ENCODE measurements at regions not wholly inside any gene's neighbourhood (a gene's known extent, or its start where the extent isn't known, plus 50 kb on each side); places are given as distances from the start of the nearest gene placed in this dataset.

- Histone ChIP-seq H3K27ac (replicated peaks) (peak overlapping the region; percentile 67), H3K4me1 (peaks cover 66% of the 10 kb centered on the region), H3K9me3 (replicated peaks) (no peaks in the 10 kb centered on the region), H3K36me3 (no peaks in the 10 kb centered on the region), H3K4me3 (no peak overlapping the region), H3K27me3 (ENCODE audit: low read depth) (no peaks in the 10 kb centered on the region)
- intact Hi-C loops (cut with micrococcal nuclease) = no loop called here
- no peak for DNase-seq
- TF ChIP-seq, protein P1, sequence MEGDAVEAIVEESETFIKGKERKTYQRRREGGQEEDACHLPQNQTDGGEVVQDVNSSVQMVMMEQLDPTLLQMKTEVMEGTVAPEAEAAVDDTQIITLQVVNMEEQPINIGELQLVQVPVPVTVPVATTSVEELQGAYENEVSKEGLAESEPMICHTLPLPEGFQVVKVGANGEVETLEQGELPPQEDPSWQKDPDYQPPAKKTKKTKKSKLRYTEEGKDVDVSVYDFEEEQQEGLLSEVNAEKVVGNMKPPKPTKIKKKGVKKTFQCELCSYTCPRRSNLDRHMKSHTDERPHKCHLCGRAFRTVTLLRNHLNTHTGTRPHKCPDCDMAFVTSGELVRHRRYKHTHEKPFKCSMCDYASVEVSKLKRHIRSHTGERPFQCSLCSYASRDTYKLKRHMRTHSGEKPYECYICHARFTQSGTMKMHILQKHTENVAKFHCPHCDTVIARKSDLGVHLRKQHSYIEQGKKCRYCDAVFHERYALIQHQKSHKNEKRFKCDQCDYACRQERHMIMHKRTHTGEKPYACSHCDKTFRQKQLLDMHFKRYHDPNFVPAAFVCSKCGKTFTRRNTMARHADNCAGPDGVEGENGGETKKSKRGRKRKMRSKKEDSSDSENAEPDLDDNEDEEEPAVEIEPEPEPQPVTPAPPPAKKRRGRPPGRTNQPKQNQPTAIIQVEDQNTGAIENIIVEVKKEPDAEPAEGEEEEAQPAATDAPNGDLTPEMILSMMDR (IDR thresholded peaks at IDR 0.05; ENCODE audit: borderline replicate concordance) = no peak
Measured at GRCh38 chr10:78745441-78745840, 323.3 kb upstream of the ZMIZ1 start.

- Histone ChIP-seq H3K27me3 (ENCODE audit: low read depth) (no peaks in the 10 kb centered on the region), H3K36me3 (no peaks in the 10 kb centered on the region), H3K9me3 (replicated peaks) (no peaks in the 10 kb centered on the region), H3K27ac (replicated peaks) (peak overlapping the region; percentile 67), H3K4me3 (no peak overlapping the region), H3K4me1 (peaks cover 59% of the 10 kb centered on the region)
- DNase-seq = no peak
- intact Hi-C loops (cut with micrococcal nuclease) = no loop called here
- TF ChIP-seq, protein P1 (IDR thresholded peaks at IDR 0.05; ENCODE audit: borderline replicate concordance) = no peak
Measured at GRCh38 chr10:78746155-78746763, 322.5 kb upstream of the ZMIZ1 start.

DNA sequence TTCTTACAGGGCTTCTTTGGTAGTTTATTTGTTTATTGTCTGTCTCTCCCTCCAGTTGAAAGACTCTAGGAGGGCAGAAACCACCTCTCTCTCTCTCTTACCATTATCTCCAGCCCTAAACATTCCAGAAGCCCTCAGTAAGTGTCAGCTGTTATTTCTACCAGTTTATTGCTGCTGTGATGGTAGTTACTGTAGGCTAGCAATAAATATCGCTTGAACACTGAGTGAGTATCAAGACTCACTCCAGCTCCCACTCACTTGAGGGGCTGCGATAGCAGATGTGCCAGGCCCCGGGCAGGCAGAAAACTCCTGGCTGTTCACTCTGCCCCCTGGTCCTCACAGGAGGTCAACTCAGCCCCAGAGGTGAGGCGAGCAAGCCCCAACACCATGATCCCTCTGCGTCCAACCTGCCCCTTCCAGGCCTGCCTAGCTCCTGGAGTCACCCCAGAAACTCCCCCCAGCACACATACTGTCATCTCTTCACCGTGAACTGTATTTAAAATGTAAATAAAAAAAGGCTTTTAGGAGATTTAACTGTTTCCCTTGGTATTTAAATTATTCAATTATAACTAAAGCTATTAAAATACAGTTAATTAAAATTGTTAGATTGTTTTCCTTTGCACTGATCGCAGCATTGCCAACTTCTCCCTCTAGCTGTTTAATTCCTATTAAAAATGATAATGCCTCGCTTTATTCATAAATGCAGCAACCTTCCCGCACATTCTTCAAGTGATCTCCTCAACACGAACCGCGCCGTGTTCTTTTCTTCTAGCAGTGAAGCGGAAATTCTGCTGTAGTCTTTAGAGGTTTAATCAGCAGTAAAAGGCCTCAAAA is 321.1 kb upstream of the ZMIZ1 start:
- peaks cover 46% of the 10 kb centered on the region for H3K4me1 ChIP-seq
- TF ChIP-seq, protein P1 (IDR thresholded peaks at IDR 0.05; ENCODE audit: borderline replicate concordance) = no peak
- no peaks in the 10 kb centered on the region for H3K36me3 ChIP-seq
- intact Hi-C loops (cut with micrococcal nuclease) = no loop called here
- no peaks in the 10 kb centered on the region for H3K9me3 ChIP-seq (replicated peaks)
- H3K27ac ChIP-seq (replicated peaks) = peak overlapping the region; percentile 27
- no peak for DNase-seq
- no peak overlapping the region for H3K4me3 ChIP-seq
- no peaks in the 10 kb centered on the region for H3K27me3 ChIP-seq (ENCODE audit: low read depth)

DNA sequence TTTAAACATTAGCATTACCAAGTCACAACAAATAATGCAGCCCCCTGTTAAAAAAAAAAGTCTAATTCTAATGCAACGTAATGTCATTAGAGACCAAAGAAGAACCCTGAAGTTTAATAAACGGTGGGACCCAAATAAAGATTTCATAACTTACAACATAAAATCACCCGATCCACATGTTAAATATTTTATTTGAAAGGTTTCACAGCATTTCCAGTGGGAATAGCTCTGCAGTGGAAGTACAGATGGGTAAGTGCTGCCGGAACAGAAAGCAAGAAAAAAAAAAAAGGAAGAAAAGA is 320.6 kb upstream of the ZMIZ1 start:
- no peak for DNase-seq
- TF ChIP-seq, protein P1 (IDR thresholded peaks at IDR 0.05; ENCODE audit: borderline replicate concordance) = no peak
- H3K9me3 ChIP-seq (replicated peaks) = no peaks in the 10 kb centered on the region
- H3K4me3 ChIP-seq = no peak overlapping the region
- peaks cover 40% of the 10 kb centered on the region for H3K4me1 ChIP-seq
- H3K27ac ChIP-seq (replicated peaks) = no peak overlapping the region
- intact Hi-C loops (cut with micrococcal nuclease) = no loop called here
- H3K36me3 ChIP-seq = no peaks in the 10 kb centered on the region
- H3K27me3 ChIP-seq (ENCODE audit: low read depth) = no peaks in the 10 kb centered on the region

GRCh38 chr10:78749200-78749599 is 319.6 kb upstream of the ZMIZ1 start:
- TF ChIP-seq, protein P1 (IDR thresholded peaks at IDR 0.05; ENCODE audit: borderline replicate concordance) = no peak
- H3K4me3 ChIP-seq = no peak overlapping the region
- intact Hi-C loops (cut with micrococcal nuclease) = no loop called here

More at GRCh38 chr10:78749200-78749599, 319.6 kb upstream of the ZMIZ1 start:
- no peak for DNase-seq
- Histone ChIP-seq H3K9me3 (replicated peaks) (no peaks in the 10 kb centered on the region), H3K4me1 (peaks cover 30% of the 10 kb centered on the region), H3K27ac (replicated peaks) (no peak overlapping the region), H3K36me3 (no peaks in the 10 kb centered on the region), H3K27me3 (ENCODE audit: low read depth) (no peaks in the 10 kb centered on the region)
